Kidney epithelial cell (primary cell): ENCODE measurements at regions not wholly inside any gene's neighbourhood (a gene's known extent, or its start where the extent isn't known, plus 50 kb on each side); places are given as distances from the start of the nearest gene placed in this dataset.

ENCODE experiments used
- DNase-seq: peaks from one replicate; pipeline ENCODE4 v3.0.0-alpha.2; 2010; ENCODE audit warnings: low read depth
- H3K27me3 ChIP-seq: 2 replicates; pipeline ENCODE4 v1.6.0; 2011; ENCODE audit warnings: low read length; ENCODE audit not compliant: control insufficient read depth, insufficient read depth
- H3K36me3 ChIP-seq: 2 replicates; pipeline ENCODE4 v1.5.1; 2011; ENCODE audit warnings: low read length; ENCODE audit not compliant: control insufficient read depth, insufficient read depth
- H3K4me3 ChIP-seq: 2 replicates; pipeline ENCODE4 v1.5.1; 2011; ENCODE audit warnings: low read depth, mild to moderate bottlenecking, control low read depth, low read length
- TF ChIP-seq, protein P1 (sequence below): IDR thresholded peaks from 2 replicates; pipeline ENCODE4 v1.5.1; 2011; ENCODE audit warnings: mild to moderate bottlenecking, moderate library complexity, low read length, control low read depth, inconsistent platforms; ENCODE audit not compliant: insufficient read depth, poor library complexity, severe bottlenecking

DNA sequence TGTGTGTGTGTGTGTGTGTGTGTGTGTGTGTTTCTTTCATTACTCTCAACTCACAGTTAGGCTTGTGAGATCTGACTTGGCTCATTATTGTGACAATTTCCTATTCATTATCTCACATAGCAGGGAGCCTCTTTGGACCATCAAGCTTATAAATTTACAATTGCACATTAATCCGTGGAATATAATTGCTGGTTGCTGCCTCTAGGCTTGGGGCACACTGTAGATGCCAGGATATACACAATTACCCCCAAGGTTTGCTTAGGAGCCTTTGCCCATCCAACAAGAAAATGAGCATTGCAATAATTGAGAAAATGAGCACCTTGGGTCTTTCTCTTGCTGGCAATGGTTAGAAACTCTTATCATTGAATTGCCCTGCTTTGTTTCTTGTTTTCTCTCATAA is 161.6 kb upstream of the DMRTA1 start:
- H3K4me3 ChIP-seq = no peak overlapping the region
- H3K36me3 ChIP-seq = no peaks in the 10 kb centered on the region
- no peak for DNase-seq
- TF ChIP-seq, protein P1, sequence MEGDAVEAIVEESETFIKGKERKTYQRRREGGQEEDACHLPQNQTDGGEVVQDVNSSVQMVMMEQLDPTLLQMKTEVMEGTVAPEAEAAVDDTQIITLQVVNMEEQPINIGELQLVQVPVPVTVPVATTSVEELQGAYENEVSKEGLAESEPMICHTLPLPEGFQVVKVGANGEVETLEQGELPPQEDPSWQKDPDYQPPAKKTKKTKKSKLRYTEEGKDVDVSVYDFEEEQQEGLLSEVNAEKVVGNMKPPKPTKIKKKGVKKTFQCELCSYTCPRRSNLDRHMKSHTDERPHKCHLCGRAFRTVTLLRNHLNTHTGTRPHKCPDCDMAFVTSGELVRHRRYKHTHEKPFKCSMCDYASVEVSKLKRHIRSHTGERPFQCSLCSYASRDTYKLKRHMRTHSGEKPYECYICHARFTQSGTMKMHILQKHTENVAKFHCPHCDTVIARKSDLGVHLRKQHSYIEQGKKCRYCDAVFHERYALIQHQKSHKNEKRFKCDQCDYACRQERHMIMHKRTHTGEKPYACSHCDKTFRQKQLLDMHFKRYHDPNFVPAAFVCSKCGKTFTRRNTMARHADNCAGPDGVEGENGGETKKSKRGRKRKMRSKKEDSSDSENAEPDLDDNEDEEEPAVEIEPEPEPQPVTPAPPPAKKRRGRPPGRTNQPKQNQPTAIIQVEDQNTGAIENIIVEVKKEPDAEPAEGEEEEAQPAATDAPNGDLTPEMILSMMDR = no peak
- no peaks in the 10 kb centered on the region for H3K27me3 ChIP-seq

DNA sequence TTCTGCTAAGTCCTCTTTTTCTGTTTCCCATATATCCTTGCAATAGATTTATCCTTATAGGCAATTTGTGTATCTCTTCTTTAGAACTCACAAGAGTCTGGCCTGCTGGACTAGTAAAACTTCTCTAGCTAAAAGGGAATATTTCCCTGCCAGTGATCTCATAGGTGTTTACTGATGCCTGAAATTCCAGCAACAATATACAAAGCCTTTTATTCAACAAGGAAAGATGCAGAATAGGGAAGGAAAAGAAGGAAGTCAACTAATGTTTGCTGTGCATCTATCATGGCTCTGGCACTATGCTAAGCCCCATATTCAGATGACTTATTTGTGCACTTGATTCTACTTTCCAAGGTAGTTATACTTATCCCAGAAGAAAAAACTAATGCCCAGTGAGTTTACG is 160.0 kb upstream of the DMRTA1 start:
- no peak overlapping the region for H3K4me3 ChIP-seq
- DNase-seq = no peak
- TF ChIP-seq, protein P1 = no peak
- H3K36me3 ChIP-seq = no peaks in the 10 kb centered on the region
- H3K27me3 ChIP-seq = no peaks in the 10 kb centered on the region

DNA sequence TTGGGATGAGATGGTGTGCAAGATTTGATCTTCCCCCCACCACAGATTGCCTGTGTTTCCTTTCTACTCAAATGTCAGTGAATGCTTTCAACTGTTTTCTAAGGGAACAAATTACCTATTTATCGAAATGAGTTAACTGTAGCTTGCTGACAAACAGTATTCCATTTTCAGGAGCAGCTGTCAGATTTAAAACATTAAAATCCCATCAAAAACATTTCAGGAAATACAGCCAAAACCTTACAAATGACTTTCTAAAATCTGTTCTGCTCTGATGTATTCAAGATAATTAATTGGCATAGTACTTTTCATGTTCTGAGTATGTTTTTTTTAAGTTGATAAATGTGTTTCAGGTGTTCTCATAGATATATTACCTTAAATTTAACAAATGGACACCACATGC is 158.0 kb upstream of the DMRTA1 start:
- Histone ChIP-seq H3K27me3 (no peaks in the 10 kb centered on the region), H3K4me3 (no peak overlapping the region), H3K36me3 (no peaks in the 10 kb centered on the region)
- TF ChIP-seq, protein P1 = no peak
- DNase-seq = no peak

GRCh38 chr9:22307013-22307711 is 139.5 kb upstream of the DMRTA1 start:
- TF ChIP-seq, protein P1 = peak; percentile 83
- DNase-seq = peak; percentile 41
- no peaks in the 10 kb centered on the region for H3K27me3 ChIP-seq
- H3K4me3 ChIP-seq = no peak overlapping the region
- no peaks in the 10 kb centered on the region for H3K36me3 ChIP-seq

GRCh38 chr9:22308177-22308576 is 138.4 kb upstream of the DMRTA1 start:
- Histone ChIP-seq H3K4me3 (no peak overlapping the region), H3K27me3 (no peaks in the 10 kb centered on the region), H3K36me3 (no peaks in the 10 kb centered on the region)
- DNase-seq = peak; percentile 12
- TF ChIP-seq, protein P1 = peak; percentile 40

DNA sequence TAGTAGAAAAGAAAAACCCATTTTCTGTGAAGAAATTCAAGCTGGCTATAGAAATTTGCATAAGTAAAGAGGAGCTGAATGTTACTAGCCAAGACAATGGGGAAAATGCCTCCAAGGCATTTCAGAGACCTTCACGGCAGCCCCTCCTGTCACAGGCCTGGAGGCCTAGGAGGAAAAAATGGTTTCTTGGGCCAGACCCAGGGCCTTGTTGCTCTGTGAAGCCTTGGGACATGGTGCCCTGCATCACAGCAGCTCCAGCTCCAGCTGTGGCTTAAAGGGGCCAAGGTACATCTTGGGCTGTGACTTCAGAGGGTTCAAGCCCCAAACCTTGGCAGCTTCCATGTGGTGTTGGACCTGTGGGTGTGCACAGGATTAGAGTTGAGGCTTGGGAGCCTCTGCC is 130.0 kb upstream of the DMRTA1 start:
- TF ChIP-seq, protein P1 = no peak
- H3K4me3 ChIP-seq = no peak overlapping the region
- no peaks in the 10 kb centered on the region for H3K27me3 ChIP-seq
- no peak for DNase-seq
- no peaks in the 10 kb centered on the region for H3K36me3 ChIP-seq
